ENCODE measurements at regions not wholly inside any gene's neighbourhood (a gene's known extent, or its start where the extent isn't known, plus 50 kb on each side); places are given as distances from the start of the nearest gene placed in this dataset.

DNA sequence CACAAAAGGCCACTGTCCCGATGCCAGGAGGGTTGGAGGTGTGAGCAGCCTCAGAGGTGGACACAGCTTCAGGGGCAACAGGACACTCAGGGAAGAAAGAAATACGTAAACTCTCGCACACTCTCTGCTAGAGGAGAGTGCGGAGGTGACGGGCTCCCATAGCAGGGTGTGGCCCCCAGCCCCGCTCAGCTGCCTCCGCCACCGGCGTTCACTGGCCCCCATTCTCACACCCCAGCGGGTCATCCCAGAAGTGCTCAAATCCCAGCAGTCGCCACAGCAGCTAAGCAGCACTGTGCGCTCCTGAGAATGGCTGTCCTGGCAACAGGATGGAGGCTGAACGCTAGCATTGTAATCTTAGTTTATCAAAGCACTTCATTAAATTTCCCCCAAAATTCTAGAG lies 315.6 kb upstream of the SALL3 start:
- DNase-seq (ENCODE audit: low spot score) = no peak
- TF ChIP-seq, protein P1, sequence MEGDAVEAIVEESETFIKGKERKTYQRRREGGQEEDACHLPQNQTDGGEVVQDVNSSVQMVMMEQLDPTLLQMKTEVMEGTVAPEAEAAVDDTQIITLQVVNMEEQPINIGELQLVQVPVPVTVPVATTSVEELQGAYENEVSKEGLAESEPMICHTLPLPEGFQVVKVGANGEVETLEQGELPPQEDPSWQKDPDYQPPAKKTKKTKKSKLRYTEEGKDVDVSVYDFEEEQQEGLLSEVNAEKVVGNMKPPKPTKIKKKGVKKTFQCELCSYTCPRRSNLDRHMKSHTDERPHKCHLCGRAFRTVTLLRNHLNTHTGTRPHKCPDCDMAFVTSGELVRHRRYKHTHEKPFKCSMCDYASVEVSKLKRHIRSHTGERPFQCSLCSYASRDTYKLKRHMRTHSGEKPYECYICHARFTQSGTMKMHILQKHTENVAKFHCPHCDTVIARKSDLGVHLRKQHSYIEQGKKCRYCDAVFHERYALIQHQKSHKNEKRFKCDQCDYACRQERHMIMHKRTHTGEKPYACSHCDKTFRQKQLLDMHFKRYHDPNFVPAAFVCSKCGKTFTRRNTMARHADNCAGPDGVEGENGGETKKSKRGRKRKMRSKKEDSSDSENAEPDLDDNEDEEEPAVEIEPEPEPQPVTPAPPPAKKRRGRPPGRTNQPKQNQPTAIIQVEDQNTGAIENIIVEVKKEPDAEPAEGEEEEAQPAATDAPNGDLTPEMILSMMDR (IDR thresholded peaks at IDR 0.05; ENCODE audit: extremely low read depth, insufficient read depth, missing control alignments) = no peak
- in situ Hi-C loops (cut with MboI; ENCODE audit: low pct_unique_long_range_greater_than_20kb, low sequenced_read_pairs, unreplicated experiment) = no loop called here

GRCh38 chr18:78664848-78665247 lies 314.8 kb upstream of the SALL3 start:
- in situ Hi-C loops (cut with MboI; ENCODE audit: low pct_unique_long_range_greater_than_20kb, low sequenced_read_pairs, unreplicated experiment) = no loop called here
- no peak for DNase-seq (ENCODE audit: low spot score)
- TF ChIP-seq, protein P1 (IDR thresholded peaks at IDR 0.05; ENCODE audit: extremely low read depth, insufficient read depth, missing control alignments) = no peak

GRCh38 chr18:78665644-78666043 lies 314.0 kb upstream of the SALL3 start:
- TF ChIP-seq, protein P1 (IDR thresholded peaks at IDR 0.05; ENCODE audit: extremely low read depth, insufficient read depth, missing control alignments) = no peak
- DNase-seq (ENCODE audit: low spot score) = no peak
- in situ Hi-C loops (cut with MboI; ENCODE audit: low pct_unique_long_range_greater_than_20kb, low sequenced_read_pairs, unreplicated experiment) = no loop called here

- in situ Hi-C loops (cut with MboI; ENCODE audit: low pct_unique_long_range_greater_than_20kb, low sequenced_read_pairs, unreplicated experiment) = no loop called here
- no peak for DNase-seq (ENCODE audit: low spot score)
- TF ChIP-seq, protein P1 (IDR thresholded peaks at IDR 0.05; ENCODE audit: extremely low read depth, insufficient read depth, missing control alignments) = no peak
Measured at GRCh38 chr18:78666666-78667335, 312.8 kb upstream of the SALL3 start.

DNA sequence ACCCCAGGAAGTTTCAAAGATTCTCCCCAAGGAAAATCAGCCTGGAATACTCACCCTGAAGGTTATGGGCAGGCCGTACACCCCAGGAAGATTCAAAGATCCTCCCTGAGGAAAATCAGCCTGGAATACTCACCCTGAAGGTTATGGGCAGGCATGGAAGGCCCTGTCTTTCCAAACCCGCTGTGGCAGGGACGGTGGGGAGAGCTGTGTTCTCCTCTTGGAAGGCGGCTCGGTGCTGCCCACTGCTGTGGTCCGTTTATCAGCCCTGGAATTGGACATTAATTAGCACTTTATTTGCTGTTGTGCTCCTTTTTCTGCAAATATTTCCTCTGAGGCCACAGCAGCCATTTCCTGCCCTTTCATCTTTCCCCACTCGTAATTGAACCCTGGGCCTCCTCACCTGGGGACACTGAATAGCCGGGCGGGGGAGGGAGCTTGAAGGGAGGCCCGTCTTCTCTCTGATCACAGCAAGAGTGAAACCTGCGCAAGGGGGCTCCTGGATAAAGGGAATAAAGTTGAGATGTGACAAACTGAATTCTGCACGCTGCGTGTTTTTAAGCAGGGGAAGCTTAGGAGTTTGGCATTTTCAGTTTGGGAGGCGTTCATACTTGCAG lies 308.7 kb upstream of the SALL3 start:
- DNase-seq (ENCODE audit: low spot score) = no peak
- TF ChIP-seq, protein P1 (IDR thresholded peaks at IDR 0.05; ENCODE audit: extremely low read depth, insufficient read depth, missing control alignments) = no peak
- in situ Hi-C loops (cut with MboI; ENCODE audit: low pct_unique_long_range_greater_than_20kb, low sequenced_read_pairs, unreplicated experiment) = no loop called here

- TF ChIP-seq, protein P1 (IDR thresholded peaks at IDR 0.05; ENCODE audit: extremely low read depth, insufficient read depth, missing control alignments) = no peak
- DNase-seq (ENCODE audit: low spot score) = no peak
- in situ Hi-C loops (cut with MboI; ENCODE audit: low pct_unique_long_range_greater_than_20kb, low sequenced_read_pairs, unreplicated experiment) = no loop called here
Measured at GRCh38 chr18:78671551-78671950, 308.1 kb upstream of the SALL3 start.
